ENCODE measurements at regions not wholly inside any gene's neighbourhood (a gene's known extent, or its start where the extent isn't known, plus 50 kb on each side); places are given as distances from the start of the nearest gene placed in this dataset.

GRCh38 chr3:168289471-168290008, 193.8 kb upstream of the GOLIM4 start:
- Histone ChIP-seq H3K9me2 (replicated peaks; ENCODE audit: insufficient read depth, low read length) (no peaks in the 10 kb centered on the region), H3K4me2 (ENCODE audit: low read depth, low read length, poor library complexity, severe bottlenecking) (no peak overlapping the region), H3K27me3 (ENCODE audit: low read length) (no peaks in the 10 kb centered on the region), H3K79me2 (ENCODE audit: low read length) (no peaks in the 10 kb centered on the region), H3K9me3 (ENCODE audit: low read length) (no peaks in the 10 kb centered on the region), H3K27ac (ENCODE audit: low read length) (no peak overlapping the region), H3K4me3 (ENCODE audit: low read length) (no peak overlapping the region), H4K20me1 (ENCODE audit: insufficient read depth, low read depth, low read length) (no peaks in the 10 kb centered on the region), H2AFZ (ENCODE audit: low read length) (no peak overlapping the region), H3K9ac (ENCODE audit: low read length) (no peak overlapping the region), H3K4me1 (ENCODE audit: low read length) (peaks cover 3% of the 10 kb centered on the region), H3K36me3 (ENCODE audit: insufficient read depth, low read length) (no peaks in the 10 kb centered on the region)
- DNase-seq: no peak

GRCh38 chr3:168288511-168289401, 193.0 kb upstream of the GOLIM4 start:
- DNase-seq: no peak
- Histone ChIP-seq H3K27me3 (ENCODE audit: low read length) (no peaks in the 10 kb centered on the region), H3K9ac (ENCODE audit: low read length) (no peak overlapping the region), H3K9me3 (ENCODE audit: low read length) (no peaks in the 10 kb centered on the region), H3K4me1 (ENCODE audit: low read length) (peaks cover 3% of the 10 kb centered on the region), H4K20me1 (ENCODE audit: insufficient read depth, low read depth, low read length) (no peaks in the 10 kb centered on the region), H3K36me3 (ENCODE audit: insufficient read depth, low read length) (no peaks in the 10 kb centered on the region), H3K27ac (ENCODE audit: low read length) (no peak overlapping the region), H2AFZ (ENCODE audit: low read length) (no peak overlapping the region), H3K79me2 (ENCODE audit: low read length) (no peaks in the 10 kb centered on the region), H3K4me3 (ENCODE audit: low read length) (no peak overlapping the region), H3K4me2 (ENCODE audit: low read depth, low read length, poor library complexity, severe bottlenecking) (no peak overlapping the region), H3K9me2 (replicated peaks; ENCODE audit: insufficient read depth, low read length) (no peaks in the 10 kb centered on the region)

DNA sequence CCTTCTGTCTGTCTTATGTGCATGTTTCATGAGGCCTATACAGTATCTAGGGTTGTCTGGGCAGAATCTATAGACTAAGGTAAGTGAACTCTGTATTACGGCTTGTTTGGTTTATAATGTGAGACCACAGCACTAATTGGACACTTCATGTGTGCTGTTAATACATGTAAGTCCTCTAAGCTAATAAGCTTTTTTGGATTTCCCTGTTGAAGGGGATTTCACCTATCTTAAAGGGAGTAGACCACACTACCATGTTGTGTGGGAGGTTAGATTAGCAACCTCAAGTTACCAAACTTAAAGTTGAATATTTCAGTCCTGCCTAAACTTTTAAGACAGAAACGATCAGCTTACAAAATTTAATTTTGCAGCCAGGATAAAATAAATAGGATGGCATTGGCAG, 189.8 kb upstream of the GOLIM4 start:
- no peak overlapping the region for H3K27ac ChIP-seq (ENCODE audit: low read length)
- no peaks in the 10 kb centered on the region for H4K20me1 ChIP-seq (ENCODE audit: insufficient read depth, low read depth, low read length)
- no peaks in the 10 kb centered on the region for H3K36me3 ChIP-seq (ENCODE audit: insufficient read depth, low read length)
- H3K9ac ChIP-seq (ENCODE audit: low read length): no peak overlapping the region
- no peaks in the 10 kb centered on the region for H3K79me2 ChIP-seq (ENCODE audit: low read length)
- no peak overlapping the region for H2AFZ ChIP-seq (ENCODE audit: low read length)
- no peak for DNase-seq
- H3K9me3 ChIP-seq (ENCODE audit: low read length): no peaks in the 10 kb centered on the region
- H3K4me1 ChIP-seq (ENCODE audit: low read length): peaks cover 3% of the 10 kb centered on the region
- no peak overlapping the region for H3K4me3 ChIP-seq (ENCODE audit: low read length)
- H3K9me2 ChIP-seq (replicated peaks; ENCODE audit: insufficient read depth, low read length): no peaks in the 10 kb centered on the region
- no peaks in the 10 kb centered on the region for H3K27me3 ChIP-seq (ENCODE audit: low read length)
- H3K4me2 ChIP-seq (ENCODE audit: low read depth, low read length, poor library complexity, severe bottlenecking): no peak overlapping the region

- Histone ChIP-seq H3K79me2 (ENCODE audit: low read length) (no peaks in the 10 kb centered on the region), H3K9ac (ENCODE audit: low read length) (no peak overlapping the region), H3K4me1 (ENCODE audit: low read length) (peaks cover 3% of the 10 kb centered on the region), H3K9me2 (replicated peaks; ENCODE audit: insufficient read depth, low read length) (no peaks in the 10 kb centered on the region), H3K27me3 (ENCODE audit: low read length) (no peaks in the 10 kb centered on the region), H3K4me2 (ENCODE audit: low read depth, low read length, poor library complexity, severe bottlenecking) (no peak overlapping the region), H3K9me3 (ENCODE audit: low read length) (no peaks in the 10 kb centered on the region), H3K27ac (ENCODE audit: low read length) (no peak overlapping the region), H2AFZ (ENCODE audit: low read length) (no peak overlapping the region), H3K4me3 (ENCODE audit: low read length) (no peak overlapping the region), H4K20me1 (ENCODE audit: insufficient read depth, low read depth, low read length) (no peaks in the 10 kb centered on the region), H3K36me3 (ENCODE audit: insufficient read depth, low read length) (no peaks in the 10 kb centered on the region)
- DNase-seq: no peak
Measured at GRCh38 chr3:168284728-168285127, 189.0 kb upstream of the GOLIM4 start.

GRCh38 chr3:168275662-168276061, 179.9 kb upstream of the GOLIM4 start:
- no peak overlapping the region for H2AFZ ChIP-seq (ENCODE audit: low read length)
- H3K4me3 ChIP-seq (ENCODE audit: low read length): no peak overlapping the region
- no peaks in the 10 kb centered on the region for H3K9me2 ChIP-seq (replicated peaks; ENCODE audit: insufficient read depth, low read length)
- no peaks in the 10 kb centered on the region for H3K9me3 ChIP-seq (ENCODE audit: low read length)
- no peaks in the 10 kb centered on the region for H4K20me1 ChIP-seq (ENCODE audit: insufficient read depth, low read depth, low read length)
- H3K4me2 ChIP-seq (ENCODE audit: low read depth, low read length, poor library complexity, severe bottlenecking): no peak overlapping the region
- no peak overlapping the region for H3K9ac ChIP-seq (ENCODE audit: low read length)
- no peaks in the 10 kb centered on the region for H3K79me2 ChIP-seq (ENCODE audit: low read length)
- no peak overlapping the region for H3K27ac ChIP-seq (ENCODE audit: low read length)
- H3K27me3 ChIP-seq (ENCODE audit: low read length): no peaks in the 10 kb centered on the region
- no peaks in the 10 kb centered on the region for H3K4me1 ChIP-seq (ENCODE audit: low read length)
- H3K36me3 ChIP-seq (ENCODE audit: insufficient read depth, low read length): no peaks in the 10 kb centered on the region
- no peak for DNase-seq

DNA sequence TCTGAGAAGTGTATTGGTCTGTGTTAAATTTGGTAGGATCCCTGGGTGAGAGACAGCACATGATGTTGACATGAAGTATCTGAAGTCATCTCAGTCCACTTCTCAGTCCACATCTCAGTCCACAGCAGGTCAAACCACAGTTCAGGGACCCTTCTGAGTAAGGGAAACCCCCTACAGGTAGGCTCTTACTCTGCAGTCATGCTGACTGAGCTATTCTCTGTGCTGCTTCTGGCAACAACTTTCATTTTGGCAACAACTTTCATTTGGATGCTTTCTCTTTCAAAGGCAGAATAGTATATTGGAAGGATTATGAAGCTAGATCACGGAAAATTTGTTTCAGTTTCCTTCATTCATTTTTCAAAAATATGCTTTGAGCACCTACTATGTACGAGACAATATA, 178.2 kb upstream of the GOLIM4 start:
- Histone ChIP-seq H3K9me2 (replicated peaks; ENCODE audit: insufficient read depth, low read length) (no peaks in the 10 kb centered on the region), H3K4me3 (ENCODE audit: low read length) (no peak overlapping the region), H2AFZ (ENCODE audit: low read length) (no peak overlapping the region), H3K36me3 (ENCODE audit: insufficient read depth, low read length) (no peaks in the 10 kb centered on the region), H3K9ac (ENCODE audit: low read length) (no peak overlapping the region), H3K79me2 (ENCODE audit: low read length) (no peaks in the 10 kb centered on the region), H3K4me2 (ENCODE audit: low read depth, low read length, poor library complexity, severe bottlenecking) (no peak overlapping the region), H3K27ac (ENCODE audit: low read length) (no peak overlapping the region), H3K9me3 (ENCODE audit: low read length) (no peaks in the 10 kb centered on the region), H3K27me3 (ENCODE audit: low read length) (no peaks in the 10 kb centered on the region), H3K4me1 (ENCODE audit: low read length) (no peaks in the 10 kb centered on the region), H4K20me1 (ENCODE audit: insufficient read depth, low read depth, low read length) (no peaks in the 10 kb centered on the region)
- no peak for DNase-seq

GRCh38 chr3:168273036-168273435, 177.3 kb upstream of the GOLIM4 start:
- Histone ChIP-seq H3K4me3 (ENCODE audit: low read length) (no peak overlapping the region), H3K79me2 (ENCODE audit: low read length) (no peaks in the 10 kb centered on the region), H4K20me1 (ENCODE audit: insufficient read depth, low read depth, low read length) (no peaks in the 10 kb centered on the region), H3K27ac (ENCODE audit: low read length) (no peak overlapping the region), H3K9ac (ENCODE audit: low read length) (no peak overlapping the region), H3K9me3 (ENCODE audit: low read length) (no peaks in the 10 kb centered on the region), H2AFZ (ENCODE audit: low read length) (no peak overlapping the region), H3K27me3 (ENCODE audit: low read length) (no peaks in the 10 kb centered on the region), H3K4me1 (ENCODE audit: low read length) (no peaks in the 10 kb centered on the region), H3K4me2 (ENCODE audit: low read depth, low read length, poor library complexity, severe bottlenecking) (no peak overlapping the region), H3K9me2 (replicated peaks; ENCODE audit: insufficient read depth, low read length) (no peaks in the 10 kb centered on the region), H3K36me3 (ENCODE audit: insufficient read depth, low read length) (no peaks in the 10 kb centered on the region)
- no peak for DNase-seq

GRCh38 chr3:168272343-168272985, 176.7 kb upstream of the GOLIM4 start:
- DNase-seq: no peak
- no peaks in the 10 kb centered on the region for H3K9me2 ChIP-seq (replicated peaks; ENCODE audit: insufficient read depth, low read length)
- no peak overlapping the region for H3K4me2 ChIP-seq (ENCODE audit: low read depth, low read length, poor library complexity, severe bottlenecking)
- no peak overlapping the region for H2AFZ ChIP-seq (ENCODE audit: low read length)
- no peak overlapping the region for H3K9ac ChIP-seq (ENCODE audit: low read length)
- H3K27me3 ChIP-seq (ENCODE audit: low read length): no peaks in the 10 kb centered on the region
- H3K4me1 ChIP-seq (ENCODE audit: low read length): no peaks in the 10 kb centered on the region
- H3K4me3 ChIP-seq (ENCODE audit: low read length): no peak overlapping the region
- no peaks in the 10 kb centered on the region for H3K9me3 ChIP-seq (ENCODE audit: low read length)
- no peaks in the 10 kb centered on the region for H4K20me1 ChIP-seq (ENCODE audit: insufficient read depth, low read depth, low read length)
- no peak overlapping the region for H3K27ac ChIP-seq (ENCODE audit: low read length)
- no peaks in the 10 kb centered on the region for H3K79me2 ChIP-seq (ENCODE audit: low read length)
- no peaks in the 10 kb centered on the region for H3K36me3 ChIP-seq (ENCODE audit: insufficient read depth, low read length)
